CD4-positive, alpha-beta T cell (primary cell): ENCODE measurements at regions not wholly inside any gene's neighbourhood (a gene's known extent, or its start where the extent isn't known, plus 50 kb on each side); places are given as distances from the start of the nearest gene placed in this dataset.

ENCODE experiments used
- ATAC-seq: fragments of 200-7000 bp; cut with Tn5 transposase; one replicate; pipeline ENCODE4 v1.10.0; 2022; ENCODE audit warnings: mild to moderate bottlenecking; ENCODE audit not compliant: poor library complexity
- CTCF ChIA-PET: fragments of 350-600 bp; sonication (Branson Sonifier 250); formaldehyde crosslinking; loops from one replicate; lab custom pipeline; 2021; ENCODE audit warnings: antibody characterized with exemption, inconsistent platforms; lab: Charles Lee
- POLR2A ChIA-PET: fragments of 350-600 bp; sonication (Branson Sonifier 250); formaldehyde crosslinking; loops from one replicate; lab custom pipeline; 2021; ENCODE audit warnings: antibody characterized with exemption, inconsistent platforms; lab: Charles Lee
- DNase-seq, 14 experiments: peaks; one replicate each; pipeline ENCODE4 v3.0.0-alpha.2; 2013 to 2020; ENCODE audit warnings: mixed read lengths in 2 of 14
- H3K27ac ChIP-seq, 2 donors: one replicate each; pipeline versions ENCODE4 v1.5.1 to v1.7.0; 2013; ENCODE audit warnings: low read length in 2 of 2, low read depth in 1 of 2, mild to moderate bottlenecking in 1 of 2
- H3K27me3 ChIP-seq, 2 experiments: 1 replicate in 1 of 2; 2 replicates in 1 of 2; pipeline versions ENCODE4 v1.6.1 to v1.7.0; 2013; ENCODE audit warnings: low read length in 2 of 2, control low read depth in 1 of 2, mild to moderate bottlenecking in 1 of 2, moderate library complexity in 1 of 2; ENCODE audit not compliant: insufficient read depth in 2 of 2, control insufficient read depth in 1 of 2
- H3K36me3 ChIP-seq: one replicate; pipeline ENCODE4 v1.6.1; 2013; ENCODE audit warnings: low read length, control low read depth; ENCODE audit not compliant: insufficient read depth
- H3K4me1 ChIP-seq: one replicate; pipeline ENCODE4 v1.6.1; 2013; ENCODE audit warnings: low read length, control low read depth; ENCODE audit not compliant: insufficient read depth
- H3K4me3 ChIP-seq: one replicate; pipeline ENCODE4 v1.5.1; 2013; ENCODE audit warnings: mild to moderate bottlenecking, low read length, moderate library complexity
- H3K9me3 ChIP-seq, 2 experiments: 1 replicate in 1 of 2; 2 replicates in 1 of 2; pipeline versions ENCODE4 v1.6.1 to v1.7.0; 2013; ENCODE audit warnings: low read length in 2 of 2, mild to moderate bottlenecking in 2 of 2, control low read depth in 1 of 2, moderate library complexity in 1 of 2; ENCODE audit not compliant: control insufficient read depth in 1 of 2, insufficient read depth in 1 of 2
- H3K27ac Mint-ChIP-seq: one replicate; pipeline ENCODE4 v1.8.0; 2020; ENCODE audit warnings: mixed read lengths
- H3K27me3 Mint-ChIP-seq: one replicate; pipeline ENCODE4 v1.8.0; 2021; ENCODE audit warnings: mixed read lengths
- H3K36me3 Mint-ChIP-seq: one replicate; pipeline ENCODE4 v1.8.0; 2021; ENCODE audit warnings: low read depth, mixed read lengths
- H3K4me1 Mint-ChIP-seq: one replicate; pipeline ENCODE4 v1.8.0; 2021; ENCODE audit warnings: low read depth, mixed read lengths
- H3K4me3 Mint-ChIP-seq: one replicate; pipeline ENCODE4 v1.8.0; 2020; ENCODE audit warnings: mild to moderate bottlenecking, mixed read lengths
- H3K9me3 Mint-ChIP-seq: one replicate; pipeline ENCODE4 v1.8.0; 2020; ENCODE audit warnings: mixed read lengths
- intact Hi-C, 2 experiments: fragments of 100-400 bp; cut with DNase I in 1 of 2; cut with micrococcal nuclease in 1 of 2; formaldehyde crosslinking; loops; one replicate each; pipeline versions ENCODE4 v1.15.1 to v1.9.0; 2023 to 2025; cut with DNase I, micrococcal nuclease
- TF ChIP-seq, protein P1 (sequence below): fragments of 200-600 bp; IDR thresholded peaks from one replicate; pipeline ENCODE4 v1.8.0; 2022; ENCODE audit warnings: antibody characterized with exemption, mild to moderate bottlenecking

DNA sequence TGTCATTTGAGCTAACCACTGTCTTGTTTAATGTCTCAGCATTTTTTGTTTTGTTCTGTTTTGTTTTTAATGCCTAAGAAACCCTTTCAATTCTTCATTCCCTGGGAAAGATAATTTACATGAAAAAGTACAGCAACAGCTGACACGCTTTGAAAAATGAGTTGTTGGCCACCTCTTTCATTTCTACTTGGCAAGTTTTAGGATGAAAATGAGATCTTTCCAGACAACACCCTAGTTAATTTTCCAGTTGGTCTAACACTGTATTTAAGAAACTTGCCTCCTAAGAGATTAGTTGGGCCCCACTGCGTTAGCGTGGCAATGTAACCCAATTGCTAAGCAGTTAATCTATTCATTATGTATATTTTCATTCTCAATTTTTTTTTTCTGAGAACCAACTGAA is 194.0 kb upstream of the LRRN1 start:
- Mint-ChIP-seq H3K4me3 (no peak overlapping the region), H3K27me3 (no peaks in the 10 kb centered on the region), H3K4me1 (no peaks in the 10 kb centered on the region), H3K9me3 (peaks cover 2% of the 10 kb centered on the region), H3K27ac (no peak overlapping the region), H3K36me3 (no peaks in the 10 kb centered on the region)
- Histone ChIP-seq H3K9me3 (no peaks in the 10 kb centered on the region), H3K4me3 (no peak overlapping the region), H3K36me3 (no peaks in the 10 kb centered on the region), H3K27me3 (no peaks in the 10 kb centered on the region), H3K27ac (no peak overlapping the region), H3K4me1 (no peaks in the 10 kb centered on the region)
- ATAC-seq = no peak
- TF ChIP-seq, protein P1, sequence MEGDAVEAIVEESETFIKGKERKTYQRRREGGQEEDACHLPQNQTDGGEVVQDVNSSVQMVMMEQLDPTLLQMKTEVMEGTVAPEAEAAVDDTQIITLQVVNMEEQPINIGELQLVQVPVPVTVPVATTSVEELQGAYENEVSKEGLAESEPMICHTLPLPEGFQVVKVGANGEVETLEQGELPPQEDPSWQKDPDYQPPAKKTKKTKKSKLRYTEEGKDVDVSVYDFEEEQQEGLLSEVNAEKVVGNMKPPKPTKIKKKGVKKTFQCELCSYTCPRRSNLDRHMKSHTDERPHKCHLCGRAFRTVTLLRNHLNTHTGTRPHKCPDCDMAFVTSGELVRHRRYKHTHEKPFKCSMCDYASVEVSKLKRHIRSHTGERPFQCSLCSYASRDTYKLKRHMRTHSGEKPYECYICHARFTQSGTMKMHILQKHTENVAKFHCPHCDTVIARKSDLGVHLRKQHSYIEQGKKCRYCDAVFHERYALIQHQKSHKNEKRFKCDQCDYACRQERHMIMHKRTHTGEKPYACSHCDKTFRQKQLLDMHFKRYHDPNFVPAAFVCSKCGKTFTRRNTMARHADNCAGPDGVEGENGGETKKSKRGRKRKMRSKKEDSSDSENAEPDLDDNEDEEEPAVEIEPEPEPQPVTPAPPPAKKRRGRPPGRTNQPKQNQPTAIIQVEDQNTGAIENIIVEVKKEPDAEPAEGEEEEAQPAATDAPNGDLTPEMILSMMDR = no peak
- intact Hi-C loops = no loop called here
- DNase-seq = no peak
- ChIA-PET POLR2A (no interaction called here), CTCF (no interaction called here)

DNA sequence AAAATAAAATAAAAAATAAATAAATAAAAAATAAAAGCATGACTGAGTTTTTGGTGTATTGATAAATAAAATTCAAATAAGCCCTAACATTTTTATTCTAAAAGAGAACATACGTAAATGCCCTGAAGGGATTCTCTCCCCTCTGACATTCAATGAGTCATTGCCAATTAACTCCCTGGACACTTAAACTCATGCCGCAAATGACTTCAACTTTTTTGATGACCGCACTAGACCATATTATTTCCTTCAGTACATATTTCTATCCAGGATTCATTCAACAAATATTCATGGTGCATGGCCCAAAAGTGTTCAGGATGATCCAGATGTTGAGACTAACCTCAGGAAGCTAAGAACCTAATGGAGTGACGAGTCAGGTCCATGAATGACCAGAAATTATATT is 195.9 kb upstream of the LRRN1 start:
- DNase-seq (no peak), ATAC-seq (no peak)
- POLR2A ChIA-PET = no interaction called here
- no peaks in the 10 kb centered on the region for H3K9me3 ChIP-seq
- intact Hi-C loops = no loop called here
- Mint-ChIP-seq H3K4me3 (no peak overlapping the region), H3K36me3 (no peaks in the 10 kb centered on the region), H3K9me3 (no peaks in the 10 kb centered on the region), H3K27me3 (no peaks in the 10 kb centered on the region), H3K27ac (no peak overlapping the region), H3K4me1 (no peaks in the 10 kb centered on the region)
- H3K4me3 ChIP-seq = no peak overlapping the region
- CTCF ChIA-PET = no interaction called here
- H3K27me3 ChIP-seq = no peaks in the 10 kb centered on the region
- H3K4me1 ChIP-seq = no peaks in the 10 kb centered on the region
- TF ChIP-seq, protein P1 = no peak
- no peaks in the 10 kb centered on the region for H3K36me3 ChIP-seq
- no peak overlapping the region for H3K27ac ChIP-seq

DNA sequence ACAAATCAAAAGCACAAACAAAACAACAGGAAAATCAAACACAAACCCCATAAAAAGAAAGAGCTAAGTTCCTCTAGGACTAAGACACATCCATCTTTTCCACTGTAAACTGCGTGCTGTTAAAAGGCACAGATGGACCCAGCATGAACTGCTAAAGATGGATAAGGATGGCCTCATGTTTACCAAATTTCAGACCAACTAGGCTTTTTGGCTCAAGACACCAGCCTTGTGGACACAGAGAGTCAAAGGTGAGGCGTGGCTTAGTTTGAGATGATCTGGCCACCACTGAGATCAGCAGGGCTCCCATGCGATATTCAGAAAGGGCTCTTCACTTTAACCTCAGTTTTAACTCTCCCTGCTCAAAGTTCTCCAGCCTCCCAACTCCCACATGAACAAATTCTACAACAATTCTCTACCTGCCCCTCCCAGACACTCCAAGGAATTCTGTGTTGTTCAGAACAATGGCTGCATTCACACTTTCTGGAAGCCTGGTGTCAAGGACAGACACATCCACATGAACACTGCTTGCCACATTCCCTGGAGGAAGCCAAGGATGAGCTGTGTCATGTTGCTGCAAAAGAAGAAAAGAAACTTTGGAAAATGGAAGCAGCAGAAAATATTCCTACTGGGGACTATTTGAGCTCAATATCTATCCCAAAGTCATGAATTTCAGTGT is 198.4 kb upstream of the LRRN1 start:
- Mint-ChIP-seq H3K36me3 (no peaks in the 10 kb centered on the region), H3K27me3 (no peaks in the 10 kb centered on the region), H3K9me3 (no peaks in the 10 kb centered on the region), H3K27ac (no peak overlapping the region), H3K4me3 (no peak overlapping the region), H3K4me1 (no peaks in the 10 kb centered on the region)
- CTCF ChIA-PET = no interaction called here
- Histone ChIP-seq H3K9me3 (no peaks in the 10 kb centered on the region), H3K36me3 (no peaks in the 10 kb centered on the region), H3K27ac (no peak overlapping the region), H3K4me1 (no peaks in the 10 kb centered on the region), H3K27me3 (no peaks in the 10 kb centered on the region), H3K4me3 (no peak overlapping the region)
- TF ChIP-seq, protein P1 = no peak
- no peak for ATAC-seq
- intact Hi-C loops = no loop called here
- no peak for DNase-seq
- POLR2A ChIA-PET = no interaction called here
